ENCODE measurements at regions not wholly inside any gene's neighbourhood (a gene's known extent, or its start where the extent isn't known, plus 50 kb on each side); places are given as distances from the start of the nearest gene placed in this dataset.
"Not testable (repeated sequence)": the region's sequence is repeated elsewhere in the genome, so short reads cannot be mapped to it uniquely, and the experiment has no call there.

DNA sequence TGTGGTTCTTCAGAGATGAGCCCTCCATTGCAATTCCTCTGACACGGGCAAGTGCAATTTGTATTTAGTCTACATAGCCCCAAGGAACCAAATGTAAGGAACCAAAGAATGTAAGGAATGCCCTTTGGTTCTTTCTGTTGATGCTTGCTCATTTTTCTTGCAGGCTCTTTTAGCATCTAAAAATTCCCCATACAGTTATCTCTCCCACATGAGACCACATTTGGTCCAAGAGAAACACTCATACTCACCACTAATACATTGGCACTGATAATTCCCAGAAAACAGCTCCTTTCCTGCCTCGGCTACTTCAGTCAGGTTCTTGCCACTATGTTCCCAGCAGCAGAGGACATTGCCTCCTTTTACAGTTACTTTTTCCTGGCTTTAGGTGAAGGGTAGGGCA is 332.6 kb downstream of the AEBP2 start:
- Histone ChIP-seq H3K36me3 (ENCODE audit: control insufficient read depth in 1 of 2, insufficient read depth in 2 of 2, low read length in 2 of 2) (no peaks in the 10 kb centered on the region), H4K12ac (ENCODE audit: low read depth, low read length) (no peak overlapping the region), H4K8ac (ENCODE audit: low read depth, low read length) (no peak overlapping the region), H3K27ac (ENCODE audit: low read depth, low read length) (no peak overlapping the region), H3K18ac (ENCODE audit: low read length) (no peak overlapping the region), H3K79me2 (ENCODE audit: control insufficient read depth, insufficient read depth, low read length, poor library complexity) (no peaks in the 10 kb centered on the region), H2BK120ac (ENCODE audit: insufficient read depth, low read length, poor library complexity) (no peak overlapping the region), H3K27me3 (ENCODE audit: insufficient read depth, low read length) (no peaks in the 10 kb centered on the region), H2AK5ac (ENCODE audit: low read length) (no peak overlapping the region), H3K14ac (ENCODE audit: low read length) (no peak overlapping the region), H3K4me2 (ENCODE audit: low read length) (no peak overlapping the region), H3K4ac (ENCODE audit: low read depth, low read length) (no peak overlapping the region), H3K4me1 (ENCODE audit: control insufficient read depth in 1 of 2, insufficient read depth in 2 of 2, low read length in 2 of 2) (peaks cover 0 to 5% of the 10 kb centered on the region in 2 experiments), H3K9me3 (ENCODE audit: insufficient read depth, low read depth, low read length) (no peaks in the 10 kb centered on the region), H3K23ac (ENCODE audit: low read length) (no peak overlapping the region), H3K79me1 (ENCODE audit: low read length) (no peaks in the 10 kb centered on the region), H2BK5ac (ENCODE audit: low read depth, low read length, poor library complexity) (no peak overlapping the region), H2BK12ac (ENCODE audit: low read length) (no peak overlapping the region), H4K91ac (ENCODE audit: low read depth, low read length) (no peak overlapping the region), H3K9ac (ENCODE audit: low read length) (no peak overlapping the region), H3K4me3 (ENCODE audit: low read depth, low read length) (no peak overlapping the region), H2AFZ (ENCODE audit: insufficient read depth, low read length, poor library complexity) (no peak overlapping the region)
- DNase-seq, result no peak
- WGBS (ENCODE audit: extremely low coverage, insufficient coverage, insufficient read length), result no CpG with 5 or more reads among the region's 2 CpGs

DNA sequence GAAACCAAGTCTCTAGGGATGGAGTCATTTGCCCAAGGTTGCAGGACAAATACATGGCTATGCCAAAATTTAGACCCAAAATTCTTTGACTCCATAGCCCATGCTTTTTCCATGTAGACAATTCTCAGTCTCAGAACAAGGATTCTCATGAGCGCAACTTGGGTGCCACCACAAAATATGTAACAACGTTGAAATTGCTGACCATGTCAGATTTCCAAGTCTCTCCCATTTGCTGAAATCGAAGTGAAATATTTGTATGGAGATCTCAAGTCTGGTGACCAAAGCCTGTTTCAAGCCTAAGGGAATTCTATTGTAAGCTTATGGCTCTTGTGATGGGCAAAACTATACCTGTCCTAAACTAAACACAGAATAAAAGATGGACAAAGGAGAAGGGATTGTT is 333.5 kb downstream of the AEBP2 start:
- Histone ChIP-seq H3K9me3 (ENCODE audit: insufficient read depth, low read depth, low read length) (no peaks in the 10 kb centered on the region), H4K12ac (ENCODE audit: low read depth, low read length) (no peak overlapping the region), H3K79me2 (ENCODE audit: control insufficient read depth, insufficient read depth, low read length, poor library complexity) (no peaks in the 10 kb centered on the region)

DNA sequence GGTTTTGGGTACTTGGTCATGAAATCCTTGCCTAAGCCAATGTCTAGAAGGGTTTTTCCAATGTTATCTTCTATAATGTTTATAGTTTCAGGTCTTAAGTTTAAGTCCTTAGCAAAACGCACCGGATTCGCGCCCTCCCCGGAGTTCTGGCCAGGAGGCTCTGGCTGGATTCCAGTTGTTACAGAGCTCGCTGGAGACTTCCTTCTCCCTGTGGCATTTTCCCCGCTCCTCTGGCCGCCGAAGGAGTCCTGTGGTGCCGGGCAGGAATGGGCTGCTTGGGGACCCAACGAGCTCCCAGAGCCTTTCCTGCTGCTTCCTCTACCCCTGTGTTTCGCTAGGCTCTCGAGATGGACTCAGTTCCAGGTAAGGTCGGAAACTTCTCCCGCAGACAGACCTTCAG is 335.9 kb downstream of the AEBP2 start:
- Histone ChIP-seq H3K9ac (ENCODE audit: low read length) (no peak overlapping the region), H3K23ac (ENCODE audit: low read length) (no peak overlapping the region), H4K12ac (ENCODE audit: low read depth, low read length) (no peak overlapping the region), H2BK12ac (ENCODE audit: low read length) (no peak overlapping the region), H2AFZ (ENCODE audit: insufficient read depth, low read length, poor library complexity) (no peak overlapping the region), H3K79me1 (ENCODE audit: low read length) (peaks cover 2% of the 10 kb centered on the region), H3K27me3 (ENCODE audit: insufficient read depth, low read length) (no peaks in the 10 kb centered on the region), H2BK5ac (ENCODE audit: low read depth, low read length, poor library complexity) (no peak overlapping the region), H3K4me3 (ENCODE audit: low read depth, low read length) (no peak overlapping the region), H2BK120ac (ENCODE audit: insufficient read depth, low read length, poor library complexity) (no peak overlapping the region), H3K79me2 (ENCODE audit: control insufficient read depth, insufficient read depth, low read length, poor library complexity) (no peaks in the 10 kb centered on the region), H3K14ac (ENCODE audit: low read length) (no peak overlapping the region), H3K27ac (ENCODE audit: low read depth, low read length) (no peak overlapping the region), H3K18ac (ENCODE audit: low read length) (no peak overlapping the region), H4K91ac (ENCODE audit: low read depth, low read length) (no peak overlapping the region), H4K8ac (ENCODE audit: low read depth, low read length) (no peak overlapping the region), H3K4me2 (ENCODE audit: low read length) (no peak overlapping the region), H3K36me3 (ENCODE audit: control insufficient read depth in 1 of 2, insufficient read depth in 2 of 2, low read length in 2 of 2) (no peaks in the 10 kb centered on the region), H3K4ac (ENCODE audit: low read depth, low read length) (no peak overlapping the region), H3K9me3 (ENCODE audit: insufficient read depth, low read depth, low read length) (no peaks in the 10 kb centered on the region), H2AK5ac (ENCODE audit: low read length) (no peak overlapping the region), H3K4me1 (ENCODE audit: control insufficient read depth in 1 of 2, insufficient read depth in 2 of 2, low read length in 2 of 2) (peaks cover 7 to 15% of the 10 kb centered on the region in 2 experiments)
- no CpG with 5 or more reads among the region's 15 CpGs for WGBS (ENCODE audit: extremely low coverage, insufficient coverage, insufficient read length)
- no peak for DNase-seq

More for the DNA sequence above, 333.5 kb downstream of the AEBP2 start:
- Histone ChIP-seq H3K23ac (ENCODE audit: low read length) (no peak overlapping the region), H3K4me3 (ENCODE audit: low read depth, low read length) (no peak overlapping the region), H4K91ac (ENCODE audit: low read depth, low read length) (no peak overlapping the region), H4K8ac (ENCODE audit: low read depth, low read length) (no peak overlapping the region), H2AK5ac (ENCODE audit: low read length) (no peak overlapping the region), H3K27ac (ENCODE audit: low read depth, low read length) (no peak overlapping the region), H2AFZ (ENCODE audit: insufficient read depth, low read length, poor library complexity) (no peak overlapping the region), H3K4me2 (ENCODE audit: low read length) (no peak overlapping the region), H2BK5ac (ENCODE audit: low read depth, low read length, poor library complexity) (no peak overlapping the region), H3K4ac (ENCODE audit: low read depth, low read length) (no peak overlapping the region), H3K4me1 (ENCODE audit: control insufficient read depth in 1 of 2, insufficient read depth in 2 of 2, low read length in 2 of 2) (peaks cover 0 to 5% of the 10 kb centered on the region in 2 experiments), H3K14ac (ENCODE audit: low read length) (no peak overlapping the region), H3K36me3 (ENCODE audit: control insufficient read depth in 1 of 2, insufficient read depth in 2 of 2, low read length in 2 of 2) (no peaks in the 10 kb centered on the region), H3K27me3 (ENCODE audit: insufficient read depth, low read length) (no peaks in the 10 kb centered on the region), H2BK12ac (ENCODE audit: low read length) (no peak overlapping the region), H3K9ac (ENCODE audit: low read length) (no peak overlapping the region), H3K18ac (ENCODE audit: low read length) (no peak overlapping the region), H2BK120ac (ENCODE audit: insufficient read depth, low read length, poor library complexity) (no peak overlapping the region), H3K79me1 (ENCODE audit: low read length) (no peaks in the 10 kb centered on the region)
- no CpG with 5 or more reads among the region's 3 CpGs for WGBS (ENCODE audit: extremely low coverage, insufficient coverage, insufficient read length)
- DNase-seq, result no peak

DNA sequence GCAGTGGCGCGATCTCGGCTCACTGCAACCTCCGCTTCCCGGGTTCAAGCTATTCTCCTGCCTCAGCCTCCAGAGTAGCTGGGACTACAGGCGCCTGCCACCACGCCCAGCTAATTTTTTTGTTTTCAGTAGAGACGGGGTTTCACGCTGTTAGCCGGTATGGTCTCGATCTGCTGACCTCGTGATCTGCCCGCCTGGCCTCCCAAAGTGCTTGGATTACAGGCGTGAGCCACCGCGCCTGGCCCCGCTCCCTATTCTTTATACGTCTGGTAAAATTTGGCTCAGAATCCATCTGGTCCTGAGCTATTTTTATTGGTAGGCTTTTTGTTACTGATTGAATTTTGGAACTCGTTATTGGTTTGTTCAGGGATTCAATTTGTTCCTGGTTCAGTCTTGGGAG is 336.7 kb downstream of the AEBP2 start:
- not testable (repeated sequence) for H3K4me3 ChIP-seq (ENCODE audit: low read depth, low read length); H3K4ac ChIP-seq (ENCODE audit: low read depth, low read length); H2BK120ac ChIP-seq (ENCODE audit: insufficient read depth, low read length, poor library complexity); H3K9ac ChIP-seq (ENCODE audit: low read length); H2AFZ ChIP-seq (ENCODE audit: insufficient read depth, low read length, poor library complexity); H3K79me1 ChIP-seq (ENCODE audit: low read length); H3K27me3 ChIP-seq (ENCODE audit: insufficient read depth, low read length); H2AK5ac ChIP-seq (ENCODE audit: low read length); H4K12ac ChIP-seq (ENCODE audit: low read depth, low read length); H3K9me3 ChIP-seq (ENCODE audit: insufficient read depth, low read depth, low read length); H2BK5ac ChIP-seq (ENCODE audit: low read depth, low read length, poor library complexity); H3K27ac ChIP-seq (ENCODE audit: low read depth, low read length); H3K79me2 ChIP-seq (ENCODE audit: control insufficient read depth, insufficient read depth, low read length, poor library complexity); H3K14ac ChIP-seq (ENCODE audit: low read length); H2BK12ac ChIP-seq (ENCODE audit: low read length); H3K4me2 ChIP-seq (ENCODE audit: low read length); DNase-seq; H3K18ac ChIP-seq (ENCODE audit: low read length); H3K36me3 ChIP-seq (ENCODE audit: control insufficient read depth in 1 of 2, insufficient read depth in 2 of 2, low read length in 2 of 2); H4K91ac ChIP-seq (ENCODE audit: low read depth, low read length); H3K23ac ChIP-seq (ENCODE audit: low read length); H4K8ac ChIP-seq (ENCODE audit: low read depth, low read length)
- H3K4me1 ChIP-seq (ENCODE audit: control insufficient read depth in 1 of 2, insufficient read depth in 2 of 2, low read length in 2 of 2), result peaks cover 7 to 15% of the 10 kb centered on the region in 2 experiments
- WGBS (ENCODE audit: extremely low coverage, insufficient coverage, insufficient read length), result no CpG with 5 or more reads among the region's 19 CpGs
